ENCODE measurements at regions not wholly inside any gene's neighbourhood (a gene's known extent, or its start where the extent isn't known, plus 50 kb on each side); places are given as distances from the start of the nearest gene placed in this dataset.

GRCh38 chr1:79133774-79134364 is 127.3 kb upstream of the ADGRL4 start:
- TF ChIP-seq EZH2 (IDR thresholded peaks at IDR 0.05; ENCODE audit: borderline replicate concordance, low read depth, low read length, poor library complexity, severe bottlenecking) (no peak), CTCF (conservative IDR thresholded peaks at IDR 0.05; ENCODE audit: low read depth, low read length) (no peak)

Data from A673 (cell line).